Activated CD4-positive, alpha-beta T cell treated with anti-CD3 and anti-CD28 coated beads, Interleukin-10, Interleukin-2, amounts not matched to agents 100 ng/mL and 50 ng/mL, durations not matched to agents 16 hours and 8 hours (primary cell): ENCODE measurements at regions not wholly inside any gene's neighbourhood (a gene's known extent, or its start where the extent isn't known, plus 50 kb on each side); places are given as distances from the start of the nearest gene placed in this dataset.

Source experiments
- DNase-seq: peaks from one replicate; pipeline ENCODE4 v3.0.0-alpha.2; 2020

DNA sequence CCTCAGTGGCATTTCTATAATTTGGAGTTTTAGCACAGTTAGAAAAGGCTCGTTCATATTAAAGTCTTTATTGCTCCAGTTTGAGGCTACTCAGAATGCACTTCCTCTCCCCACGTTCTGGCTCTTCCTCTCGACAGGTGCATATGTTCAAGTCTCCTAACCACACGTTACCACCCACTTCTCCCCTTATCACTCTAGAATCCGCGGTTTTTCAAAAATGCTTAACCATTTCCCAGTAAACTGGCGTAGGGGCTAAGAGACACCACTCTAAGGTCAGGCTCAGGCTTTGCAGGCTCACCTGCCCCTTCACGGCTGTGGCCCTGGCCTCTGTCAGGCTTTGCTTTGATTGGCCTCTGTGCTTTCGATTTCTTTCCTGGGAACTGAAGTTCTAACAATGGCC is 383.6 kb downstream of the GLRX3 start:
- DNase-seq, result no peak

- DNase-seq, result no peak
Measured at GRCh38 chr10:130531312-130531711, 395.1 kb downstream of the GLRX3 start.

- no peak for DNase-seq
Measured at GRCh38 chr10:130541090-130541489, 404.9 kb downstream of the GLRX3 start.

DNA sequence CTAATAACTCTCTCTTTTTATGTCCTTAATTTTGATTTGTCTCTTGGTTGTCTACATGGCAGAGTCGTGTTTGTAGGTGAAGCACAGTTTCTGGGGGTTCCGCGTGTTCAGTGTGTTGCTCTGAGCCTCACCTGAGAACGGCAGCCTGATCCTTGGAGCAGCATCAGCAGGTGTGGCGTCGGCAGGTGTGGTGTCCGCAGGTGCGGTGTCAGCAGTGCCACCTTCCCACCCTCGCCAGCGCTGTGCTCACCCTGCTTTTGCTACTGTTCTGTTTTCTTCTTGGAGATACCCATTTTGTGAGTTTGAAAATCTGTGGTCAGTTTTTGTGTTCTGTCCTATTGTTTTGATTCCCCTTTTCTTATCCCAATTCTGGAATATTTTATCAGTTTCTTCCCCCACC is 406.6 kb downstream of the GLRX3 start:
- no peak for DNase-seq

DNA sequence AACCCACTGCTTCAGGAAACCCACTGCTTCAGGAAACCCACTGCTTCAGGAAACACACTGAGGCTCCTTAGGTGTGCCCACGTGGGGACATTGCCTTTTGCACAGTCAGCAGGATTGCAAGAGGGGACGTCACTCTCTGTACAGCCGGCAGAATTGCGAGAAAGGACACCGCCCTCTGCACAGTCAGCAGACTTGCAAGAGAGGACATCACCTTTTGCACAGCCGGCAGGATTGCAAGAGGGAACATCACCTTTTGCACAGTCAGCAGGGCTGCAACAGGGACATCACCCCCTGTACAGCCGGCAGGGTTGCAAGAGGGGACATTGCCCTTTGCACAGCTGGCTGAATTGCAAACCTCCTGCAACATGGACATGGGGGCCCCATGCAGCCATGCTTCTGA is 407.6 kb downstream of the GLRX3 start:
- no peak for DNase-seq

DNA sequence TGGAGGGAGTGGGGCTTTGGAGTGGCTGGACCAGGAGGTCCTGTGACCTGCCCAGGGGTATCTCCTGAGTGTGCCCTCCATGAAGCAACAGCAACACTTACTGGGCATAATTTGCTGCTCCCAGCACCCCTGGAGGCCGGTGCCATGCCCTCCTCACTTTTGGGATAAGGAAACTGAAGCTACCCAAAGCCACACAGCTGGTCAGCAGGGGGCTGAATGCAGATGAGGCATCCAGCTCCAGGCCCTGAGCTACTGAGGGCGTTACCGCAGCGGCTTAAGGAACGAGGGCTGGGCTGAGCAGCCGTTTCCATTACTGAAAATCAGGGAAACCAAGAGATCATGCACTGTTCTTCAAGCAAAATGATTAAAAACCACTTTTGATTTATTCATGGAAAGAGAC is 408.9 kb downstream of the GLRX3 start:
- DNase-seq, result no peak

GRCh38 chr10:130545697-130546096 is 409.5 kb downstream of the GLRX3 start:
- no peak for DNase-seq

- no peak for DNase-seq
Measured at GRCh38 chr10:130546841-130547240, 410.6 kb downstream of the GLRX3 start.

GRCh38 chr10:130547368-130547767 is 411.2 kb downstream of the GLRX3 start:
- DNase-seq, result no peak

DNA sequence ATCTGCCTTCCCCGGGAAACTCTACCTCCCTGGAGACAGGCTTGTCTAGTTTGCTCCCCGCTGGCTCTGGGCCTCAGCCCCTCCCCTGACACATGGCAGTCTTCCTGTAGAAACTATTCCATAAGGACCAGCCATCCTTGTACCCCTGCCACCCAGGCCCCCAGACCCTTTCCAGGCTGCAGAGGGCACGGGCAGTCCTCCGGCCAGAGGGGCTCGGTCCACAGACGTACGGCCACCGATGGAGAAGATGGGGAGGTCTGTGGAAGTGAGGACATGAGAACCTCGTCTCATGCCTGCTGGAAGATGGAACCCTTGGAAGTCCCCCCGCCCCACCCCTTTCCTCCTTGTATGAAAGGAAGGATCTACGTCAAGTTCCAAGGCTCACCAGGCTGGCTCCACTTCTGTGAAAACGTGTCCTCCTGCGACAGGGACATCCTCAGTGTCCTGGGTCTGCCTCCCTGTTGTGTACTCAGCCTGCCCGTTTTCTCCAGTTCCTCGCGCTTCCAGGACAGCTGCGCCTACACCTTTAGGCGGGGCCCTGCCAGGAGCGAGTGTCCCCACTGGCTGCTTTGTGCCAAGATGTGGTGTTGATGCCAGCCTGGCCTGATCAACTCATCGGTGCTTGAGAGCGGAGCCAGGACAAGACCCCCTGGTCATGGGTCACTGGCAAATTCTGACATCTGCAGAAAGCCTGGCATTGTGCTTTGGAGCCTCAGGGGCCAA is 414.9 kb downstream of the GLRX3 start:
- DNase-seq, result no peak

- DNase-seq, result no peak
Measured at GRCh38 chr10:130551676-130552075, 415.5 kb downstream of the GLRX3 start.

DNA sequence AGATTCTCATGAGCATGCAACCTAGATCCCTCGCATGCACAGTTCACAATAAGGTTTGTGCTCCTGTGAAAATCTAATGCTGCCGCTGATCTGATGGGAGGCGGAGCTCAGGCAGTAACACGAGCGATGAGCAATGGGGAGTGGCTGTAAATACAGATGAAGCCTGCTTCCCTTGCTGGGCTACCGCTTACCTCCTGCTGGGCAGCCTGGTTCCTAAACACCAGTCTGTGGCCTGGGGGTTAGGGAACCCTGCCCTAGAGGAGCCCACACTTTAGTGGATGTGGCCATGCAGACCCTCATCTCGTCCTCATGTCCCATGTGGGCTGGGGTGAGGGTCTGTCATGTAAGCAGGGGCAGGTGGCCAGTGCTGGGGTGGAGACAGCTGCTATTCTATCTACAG is 417.6 kb downstream of the GLRX3 start:
- no peak for DNase-seq

DNA sequence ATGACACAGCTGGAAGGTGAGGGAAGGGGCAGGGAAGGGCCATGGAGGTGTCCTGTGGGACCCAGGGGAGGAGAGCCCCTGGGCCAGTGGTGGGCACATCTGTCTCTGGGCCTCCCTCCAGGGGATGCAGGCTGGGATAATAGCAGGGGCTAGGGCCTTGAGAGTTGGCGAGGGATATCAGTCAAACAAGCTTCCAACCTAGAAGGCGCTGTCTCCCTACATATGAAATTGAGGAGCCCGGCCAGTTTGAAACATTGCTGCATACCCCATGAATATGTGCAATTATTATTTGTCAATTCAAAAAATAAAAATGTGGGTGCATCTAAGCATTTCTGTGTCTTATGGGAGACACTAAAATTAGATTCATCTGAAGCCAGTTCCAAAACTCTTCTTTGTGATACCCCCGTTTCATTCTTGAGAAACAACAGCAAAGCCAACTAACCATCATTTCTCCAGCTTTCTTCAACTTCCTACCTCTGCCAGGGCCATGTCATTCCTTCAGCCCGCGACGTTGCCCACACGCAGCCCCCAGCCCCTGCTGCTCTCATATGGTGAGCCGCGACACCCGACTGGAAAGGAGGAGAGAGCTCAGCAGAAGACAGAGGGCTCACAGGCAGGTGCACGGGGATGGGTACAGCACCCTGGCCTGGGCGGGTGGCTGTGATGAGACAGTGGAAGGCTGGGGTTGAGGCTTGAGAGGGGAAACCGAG is 418.7 kb downstream of the GLRX3 start:
- no peak for DNase-seq

- no peak for DNase-seq
Measured at GRCh38 chr10:130555411-130555750, 419.2 kb downstream of the GLRX3 start.

- no peak for DNase-seq
Measured at GRCh38 chr10:130557181-130557845, 421.1 kb downstream of the GLRX3 start.

- DNase-seq, result no peak
Measured at GRCh38 chr10:130558746-130559546, 422.8 kb downstream of the GLRX3 start.

- no peak for DNase-seq
Measured at GRCh38 chr10:130559547-130559880, 423.3 kb downstream of the GLRX3 start.

- no peak for DNase-seq
Measured at GRCh38 chr10:130560116-130560515, 423.9 kb downstream of the GLRX3 start.

DNA sequence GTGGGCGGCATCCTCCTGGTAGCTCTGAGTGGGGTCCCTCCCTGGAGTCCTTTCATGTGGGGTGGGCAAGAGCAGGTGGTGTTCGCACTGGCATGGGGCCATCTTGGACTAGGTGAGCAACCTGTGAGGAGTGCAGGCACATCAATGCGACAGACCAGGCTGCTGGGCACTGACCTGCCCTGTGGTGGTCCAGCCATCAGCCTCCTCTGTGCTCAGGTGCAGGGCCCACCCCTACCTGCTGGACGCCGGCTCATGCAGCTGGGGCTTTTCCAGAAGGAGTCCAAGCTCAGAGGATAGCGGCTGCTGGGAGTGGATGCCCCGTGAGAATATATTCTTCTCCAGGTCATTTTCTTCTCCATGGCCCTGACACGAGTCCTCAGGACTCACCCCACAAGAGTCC is 424.4 kb downstream of the GLRX3 start:
- DNase-seq, result no peak

DNA sequence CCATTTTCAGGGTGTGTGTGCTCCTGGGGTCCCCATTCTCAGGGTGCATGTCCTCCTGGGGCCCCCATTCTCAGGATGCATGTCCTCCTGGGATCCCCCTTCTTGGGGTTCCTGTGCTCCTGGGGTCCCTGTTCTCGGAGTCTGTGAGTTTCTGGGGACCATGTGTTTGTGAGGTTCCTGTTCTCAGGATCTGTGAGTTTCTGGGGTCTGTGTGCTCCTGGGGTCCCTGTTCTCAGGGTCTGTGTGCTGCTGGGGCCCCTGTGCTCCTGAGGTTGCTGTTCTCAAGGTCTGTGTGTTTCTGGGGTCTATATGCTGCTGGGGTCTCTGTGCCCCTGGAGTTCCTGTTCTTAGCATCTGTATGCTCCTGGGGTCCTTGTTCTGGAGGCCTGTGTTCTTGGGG is 425.5 kb downstream of the GLRX3 start:
- no peak for DNase-seq

DNA sequence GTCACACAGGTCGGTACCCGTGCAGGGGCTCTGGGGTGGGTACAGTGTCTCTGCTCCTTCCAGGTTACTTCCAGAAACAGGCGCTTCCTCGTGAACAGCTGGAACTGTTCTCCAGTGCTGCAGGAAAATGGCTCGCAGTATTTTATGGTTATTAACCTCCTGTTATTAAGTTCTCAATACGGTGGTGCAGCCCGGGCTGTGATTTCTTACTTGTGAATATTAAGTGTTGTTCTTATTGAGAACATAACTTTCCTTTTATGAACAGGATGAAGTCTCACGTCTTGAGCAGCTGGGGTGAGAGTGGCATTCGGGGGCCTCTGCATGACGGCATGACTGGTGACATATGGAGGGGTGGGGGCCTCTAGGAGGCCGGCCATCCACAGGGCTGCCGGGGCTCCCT is 430.8 kb downstream of the GLRX3 start:
- no peak for DNase-seq

- no peak for DNase-seq
Measured at GRCh38 chr10:130567436-130567835, 431.2 kb downstream of the GLRX3 start.

GRCh38 chr10:130568246-130568645 is 432.1 kb downstream of the GLRX3 start:
- no peak for DNase-seq

GRCh38 chr10:130570074-130570473 is 433.9 kb downstream of the GLRX3 start:
- DNase-seq, result no peak
